Natural killer cell (primary cell): ENCODE measurements at regions not wholly inside any gene's neighbourhood (a gene's known extent, or its start where the extent isn't known, plus 50 kb on each side); places are given as distances from the start of the nearest gene placed in this dataset.

Experiments
- ATAC-seq, 3 donors: fragments of 150-1000 bp in 2 of 3; fragments of 200-7000 bp in 1 of 3; cut with Tn5 transposase; 1 replicate in 1 of 3; 2 replicates in 2 of 3; pipeline ENCODE4 v1.10.0; 2021; ENCODE audit warnings: mild to moderate bottlenecking in 2 of 3, moderate library complexity in 2 of 3
- DNase-seq, 2 donors: peaks; one replicate each; pipeline versions ENCODE4 v3.0.0 to v3.0.0-alpha.2; 2013 to 2021; ENCODE audit warnings: mixed read lengths in 1 of 2
- H3K27ac ChIP-seq: one replicate; pipeline ENCODE4 v1.5.1; 2013; ENCODE audit warnings: mild to moderate bottlenecking, low read length
- H3K27me3 ChIP-seq: one replicate; pipeline ENCODE4 v1.6.1; 2013; ENCODE audit warnings: low read length; ENCODE audit not compliant: control insufficient read depth, insufficient read depth
- H3K36me3 ChIP-seq: one replicate; pipeline ENCODE4 v1.6.1; 2013; ENCODE audit warnings: low read length; ENCODE audit not compliant: control insufficient read depth, insufficient read depth
- H3K4me1 ChIP-seq: one replicate; pipeline ENCODE4 v1.6.1; 2013; ENCODE audit warnings: low read length; ENCODE audit not compliant: control insufficient read depth, insufficient read depth
- H3K4me3 ChIP-seq: one replicate; pipeline ENCODE4 v1.5.1; 2013; ENCODE audit warnings: low read length
- H3K9me3 ChIP-seq: one replicate; pipeline ENCODE4 v1.6.1; 2013; ENCODE audit warnings: low read length; ENCODE audit not compliant: control insufficient read depth, insufficient read depth
- H3K27ac Mint-ChIP-seq, 2 donors: one replicate each; pipeline ENCODE4 v1.8.0; 2022; ENCODE audit warnings: mild to moderate bottlenecking in 2 of 2, mixed read lengths in 2 of 2, moderate library complexity in 1 of 2
- H3K27me3 Mint-ChIP-seq, 2 donors: one replicate each; pipeline ENCODE4 v1.8.0; 2022; ENCODE audit warnings: low read depth in 2 of 2, mixed read lengths in 2 of 2
- H3K36me3 Mint-ChIP-seq: one replicate; pipeline ENCODE4 v1.8.0; 2022; ENCODE audit warnings: mixed read lengths
- H3K4me1 Mint-ChIP-seq, 2 donors: one replicate each; pipeline ENCODE4 v1.8.0; 2022; ENCODE audit warnings: mixed read lengths in 2 of 2
- H3K4me3 Mint-ChIP-seq: one replicate; pipeline ENCODE4 v1.8.0; 2022; ENCODE audit warnings: mild to moderate bottlenecking, moderate library complexity, mixed read lengths
- H3K9me3 Mint-ChIP-seq, 2 donors: one replicate each; pipeline ENCODE4 v1.8.0; 2022; ENCODE audit warnings: mixed read lengths in 2 of 2
- CTCF ChIP-seq: fragments of 200-600 bp; IDR thresholded peaks from one replicate; pipeline ENCODE4 v1.8.0; 2022; ENCODE audit warnings: antibody characterized with exemption
- WGBS: methylation state at CpG from one replicate; pipeline ENCODE4 v1.1.7; 2013; ENCODE audit warnings: missing lambda C conversion rate; ENCODE audit not compliant: insufficient coverage; 5-methylcytosine and 5-hydroxymethylcytosine counted together
- intact Hi-C: fragments of 100-400 bp; cut with micrococcal nuclease; formaldehyde crosslinking; loops from one replicate; pipeline ENCODE4 v1.14.2; 2022

DNA sequence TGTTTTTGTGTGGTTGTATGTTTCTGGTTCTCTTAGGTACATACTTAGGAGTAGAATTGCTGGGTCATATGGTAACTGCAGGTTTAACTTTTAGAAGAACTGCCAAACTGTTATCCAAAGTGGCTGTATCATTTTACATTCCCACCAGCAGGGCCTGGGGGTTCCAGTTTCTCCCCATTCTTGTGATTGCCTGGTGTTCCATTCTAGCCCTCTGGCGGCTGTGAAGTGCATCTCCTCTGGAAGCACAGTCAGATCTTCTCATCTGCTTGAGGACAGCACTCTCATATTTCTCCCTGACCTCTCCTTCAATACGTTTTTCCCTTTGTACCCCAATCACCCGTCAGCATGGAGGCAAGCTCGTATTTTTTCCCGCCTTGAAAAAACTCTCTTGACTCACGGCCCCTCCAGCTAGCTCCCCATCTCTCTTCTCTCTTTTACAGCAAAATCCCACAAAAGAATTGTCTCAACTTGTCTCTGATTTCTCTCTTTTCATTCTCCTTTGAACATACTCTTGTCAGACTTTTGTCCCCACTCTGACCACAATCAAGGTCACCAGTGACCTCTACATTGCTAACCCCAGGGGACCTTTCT is 56.8 kb upstream of the THY1 start:
- Mint-ChIP-seq H3K36me3 (no peaks in the 10 kb centered on the region), H3K27ac (no peak overlapping the region), H3K4me1 (peaks cover 0 to 10% of the 10 kb centered on the region in 2 donors), H3K4me3 (no peak overlapping the region), H3K9me3 (no peaks in the 10 kb centered on the region), H3K27me3 (peaks cover 38 to 50% of the 10 kb centered on the region in 2 donors)
- ATAC-seq, result no peak
- no peaks in the 10 kb centered on the region for H3K36me3 ChIP-seq
- H3K27ac ChIP-seq, result no peak overlapping the region
- no peaks in the 10 kb centered on the region for H3K27me3 ChIP-seq
- intact Hi-C loops, result no loop called here
- WGBS, result 61% methylated on average over 6 of the region's 6 CpGs
- no peaks in the 10 kb centered on the region for H3K9me3 ChIP-seq
- peaks cover 3% of the 10 kb centered on the region for H3K4me1 ChIP-seq
- no peak for TF ChIP-seq CTCF
- DNase-seq, result no peak
- H3K4me3 ChIP-seq, result no peak overlapping the region

GRCh38 chr11:119478711-119479285 is 55.8 kb upstream of the THY1 start:
- H3K4me3 Mint-ChIP-seq, result no peak overlapping the region
- intact Hi-C loops, result no loop called here
- Histone ChIP-seq H3K4me3 (no peak overlapping the region), H3K4me1 (peaks cover 3% of the 10 kb centered on the region), H3K36me3 (no peaks in the 10 kb centered on the region), H3K27me3 (no peaks in the 10 kb centered on the region), H3K9me3 (no peaks in the 10 kb centered on the region), H3K27ac (no peak overlapping the region)
- peaks cover 31 to 50% of the 10 kb centered on the region in 2 donors for H3K27me3 Mint-ChIP-seq
- H3K36me3 Mint-ChIP-seq, result no peaks in the 10 kb centered on the region
- TF ChIP-seq CTCF, result no peak
- 61% methylated on average over 4 of the region's 4 CpGs for WGBS
- H3K9me3 Mint-ChIP-seq, result no peaks in the 10 kb centered on the region
- H3K27ac Mint-ChIP-seq, result no peak overlapping the region
- H3K4me1 Mint-ChIP-seq, result peaks cover 0 to 11% of the 10 kb centered on the region in 2 donors
- no peak for ATAC-seq
- no peak for DNase-seq

DNA sequence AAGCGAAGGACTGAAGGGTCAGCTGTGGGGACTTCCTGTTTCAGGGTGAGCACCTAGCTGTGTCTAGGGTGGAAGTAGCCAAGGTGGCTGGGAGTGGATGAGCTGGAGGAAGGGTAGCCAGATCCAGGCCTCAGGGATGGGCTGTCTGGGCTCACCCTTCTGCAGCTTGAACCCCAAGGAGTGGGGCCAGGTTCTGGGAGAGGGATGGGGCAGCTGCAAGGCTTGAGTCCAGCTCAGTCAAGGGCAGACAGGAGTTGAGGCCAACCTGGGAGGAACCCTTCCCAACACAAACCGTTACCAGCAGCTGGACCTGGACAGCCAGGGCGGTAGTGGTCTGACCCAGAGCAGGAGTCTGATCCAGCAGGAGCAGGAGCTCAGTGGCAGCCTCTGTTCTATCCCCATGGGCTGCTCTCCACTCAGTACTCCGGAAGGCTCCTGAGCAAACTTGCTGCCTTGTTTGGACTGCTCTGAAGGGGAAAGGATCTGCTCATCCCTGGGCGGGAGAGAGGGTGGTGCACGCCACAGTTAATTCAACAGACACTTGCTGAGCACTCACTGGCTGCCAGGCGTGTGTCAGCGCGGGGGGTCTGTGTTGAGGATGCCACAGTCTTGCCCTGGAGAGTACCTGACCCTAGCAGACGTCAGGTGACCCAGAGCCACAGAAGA is 53.8 kb upstream of the THY1 start:
- Histone ChIP-seq H3K27me3 (no peaks in the 10 kb centered on the region), H3K9me3 (no peaks in the 10 kb centered on the region), H3K4me3 (no peak overlapping the region), H3K27ac (no peak overlapping the region), H3K4me1 (peaks cover 3% of the 10 kb centered on the region), H3K36me3 (no peaks in the 10 kb centered on the region)
- no peak for ATAC-seq
- DNase-seq, result no peak
- Mint-ChIP-seq H3K4me1 (peaks cover 0 to 11% of the 10 kb centered on the region in 2 donors), H3K9me3 (no peaks in the 10 kb centered on the region), H3K27me3 (peaks cover 39 to 59% of the 10 kb centered on the region in 2 donors), H3K4me3 (no peak overlapping the region), H3K27ac (no peak overlapping the region), H3K36me3 (no peaks in the 10 kb centered on the region)
- intact Hi-C loops, result no loop called here
- WGBS, result 80% methylated on average over 10 of the region's 10 CpGs
- TF ChIP-seq CTCF, result no peak
